ENCODE measurements at regions not wholly inside any gene's neighbourhood (a gene's known extent, or its start where the extent isn't known, plus 50 kb on each side); places are given as distances from the start of the nearest gene placed in this dataset.

GRCh38 chr5:159835548-159835947 is 80.7 kb upstream of the ADRA1B start:
- no peak for DNase-seq (ENCODE audit: low read depth in 4 of 4, low spot score in 3 of 4)

- no peak for DNase-seq (ENCODE audit: low read depth in 4 of 4, low spot score in 3 of 4)
Observed at GRCh38 chr5:159836691-159837090, 79.6 kb upstream of the ADRA1B start.

- DNase-seq (ENCODE audit: low read depth in 4 of 4, low spot score in 3 of 4): no peak
Observed at GRCh38 chr5:159837860-159838259, 78.4 kb upstream of the ADRA1B start.

GRCh38 chr5:159838551-159839222 is 77.6 kb upstream of the ADRA1B start:
- DNase-seq (ENCODE audit: low read depth in 4 of 4, low spot score in 3 of 4): no peak

GRCh38 chr5:159844267-159845121 is 71.8 kb upstream of the ADRA1B start:
- no peak for DNase-seq (ENCODE audit: low read depth in 4 of 4, low spot score in 3 of 4)

- no peak for DNase-seq (ENCODE audit: low read depth in 4 of 4, low spot score in 3 of 4)
Observed at GRCh38 chr5:159849437-159850083, 66.7 kb upstream of the ADRA1B start.

GRCh38 chr5:159850160-159850559 is 66.1 kb upstream of the ADRA1B start:
- DNase-seq (ENCODE audit: low read depth in 4 of 4, low spot score in 3 of 4): peak in 2 of 4 donors; percentile 22 to 33

GRCh38 chr5:159851053-159851452 is 65.2 kb upstream of the ADRA1B start:
- no peak for DNase-seq (ENCODE audit: low read depth in 4 of 4, low spot score in 3 of 4)

GRCh38 chr5:159854916-159855315 is 61.4 kb upstream of the ADRA1B start:
- no peak for DNase-seq (ENCODE audit: low read depth in 4 of 4, low spot score in 3 of 4)

- no peak for DNase-seq (ENCODE audit: low read depth in 4 of 4, low spot score in 3 of 4)
Observed at GRCh38 chr5:159855476-159856191, 60.6 kb upstream of the ADRA1B start.

GRCh38 chr5:159858871-159859270 is 57.4 kb upstream of the ADRA1B start:
- DNase-seq (ENCODE audit: low read depth in 4 of 4, low spot score in 3 of 4): no peak

- DNase-seq (ENCODE audit: low read depth in 4 of 4, low spot score in 3 of 4): no peak
Observed at GRCh38 chr5:159861086-159861485, 55.2 kb upstream of the ADRA1B start.

GRCh38 chr5:159864885-159865691 is 51.2 kb upstream of the ADRA1B start:
- no peak for DNase-seq (ENCODE audit: low read depth in 4 of 4, low spot score in 3 of 4)

- DNase-seq (ENCODE audit: low read depth in 4 of 4, low spot score in 3 of 4): no peak
Observed at GRCh38 chr5:159866093-159866492, 50.2 kb upstream of the ADRA1B start.
